LNCAP (cell line): ENCODE measurements at regions not wholly inside any gene's neighbourhood (a gene's known extent, or its start where the extent isn't known, plus 50 kb on each side); places are given as distances from the start of the nearest gene placed in this dataset.

Source experiments
- TF ChIP-seq, protein P1 (sequence below): fragments of 450-650 bp; IDR thresholded peaks from 2 replicates; pipeline ENCODE4 v1.5.1; 2017; ENCODE audit warnings: mild to moderate bottlenecking

DNA sequence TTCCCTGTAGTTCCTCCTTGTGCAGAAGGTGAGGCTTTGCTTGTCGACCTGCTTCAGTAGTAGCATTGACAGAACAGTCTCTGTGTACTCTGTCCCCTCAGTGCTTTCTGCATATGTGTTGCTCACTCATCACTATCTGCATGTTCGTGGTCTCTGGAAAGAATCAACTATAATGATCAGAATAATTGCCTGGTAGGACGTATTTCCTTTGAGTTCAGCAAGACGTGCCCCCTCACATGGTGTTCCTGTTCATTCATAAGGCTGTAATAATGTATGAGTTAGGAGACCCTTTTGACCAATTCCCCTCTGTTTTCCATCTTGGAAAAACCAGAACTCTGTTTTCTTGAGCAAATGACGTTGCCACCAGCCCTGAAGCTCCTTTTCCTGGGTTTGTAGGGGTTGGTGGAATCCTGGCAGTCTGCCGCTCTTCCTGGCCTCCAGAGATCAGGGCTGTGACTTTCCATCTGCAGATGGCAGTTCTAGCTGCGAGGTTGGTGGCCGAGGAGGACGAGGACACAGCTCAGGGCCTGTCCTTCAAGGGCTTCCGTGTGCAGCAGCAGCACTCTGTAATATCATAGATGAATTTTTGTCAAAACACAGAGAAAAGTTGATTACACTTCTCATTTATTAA, 61.9 kb downstream of the EXOSC2 start:
- TF ChIP-seq, protein P1, sequence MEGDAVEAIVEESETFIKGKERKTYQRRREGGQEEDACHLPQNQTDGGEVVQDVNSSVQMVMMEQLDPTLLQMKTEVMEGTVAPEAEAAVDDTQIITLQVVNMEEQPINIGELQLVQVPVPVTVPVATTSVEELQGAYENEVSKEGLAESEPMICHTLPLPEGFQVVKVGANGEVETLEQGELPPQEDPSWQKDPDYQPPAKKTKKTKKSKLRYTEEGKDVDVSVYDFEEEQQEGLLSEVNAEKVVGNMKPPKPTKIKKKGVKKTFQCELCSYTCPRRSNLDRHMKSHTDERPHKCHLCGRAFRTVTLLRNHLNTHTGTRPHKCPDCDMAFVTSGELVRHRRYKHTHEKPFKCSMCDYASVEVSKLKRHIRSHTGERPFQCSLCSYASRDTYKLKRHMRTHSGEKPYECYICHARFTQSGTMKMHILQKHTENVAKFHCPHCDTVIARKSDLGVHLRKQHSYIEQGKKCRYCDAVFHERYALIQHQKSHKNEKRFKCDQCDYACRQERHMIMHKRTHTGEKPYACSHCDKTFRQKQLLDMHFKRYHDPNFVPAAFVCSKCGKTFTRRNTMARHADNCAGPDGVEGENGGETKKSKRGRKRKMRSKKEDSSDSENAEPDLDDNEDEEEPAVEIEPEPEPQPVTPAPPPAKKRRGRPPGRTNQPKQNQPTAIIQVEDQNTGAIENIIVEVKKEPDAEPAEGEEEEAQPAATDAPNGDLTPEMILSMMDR, result no peak

DNA sequence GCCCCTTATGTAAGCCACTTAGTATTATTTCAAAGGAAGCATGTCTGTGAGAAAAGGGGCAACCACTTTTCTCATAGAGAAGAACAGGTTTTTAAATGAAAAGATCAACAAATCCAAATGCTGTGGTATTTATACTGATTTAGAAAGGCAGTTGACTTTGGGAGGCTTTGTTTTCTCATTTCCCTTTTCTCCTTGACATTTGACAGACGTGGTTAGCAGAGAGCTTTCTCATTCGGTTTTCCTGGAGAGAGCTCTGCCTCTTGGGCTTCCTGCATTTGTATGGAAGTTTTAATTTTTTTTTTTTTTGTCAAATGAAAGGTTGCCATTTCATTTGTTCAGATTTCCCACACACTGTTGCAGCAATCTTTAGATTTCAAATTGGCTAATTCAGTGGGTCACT, 62.5 kb downstream of the EXOSC2 start:
- TF ChIP-seq, protein P1, result no peak

DNA sequence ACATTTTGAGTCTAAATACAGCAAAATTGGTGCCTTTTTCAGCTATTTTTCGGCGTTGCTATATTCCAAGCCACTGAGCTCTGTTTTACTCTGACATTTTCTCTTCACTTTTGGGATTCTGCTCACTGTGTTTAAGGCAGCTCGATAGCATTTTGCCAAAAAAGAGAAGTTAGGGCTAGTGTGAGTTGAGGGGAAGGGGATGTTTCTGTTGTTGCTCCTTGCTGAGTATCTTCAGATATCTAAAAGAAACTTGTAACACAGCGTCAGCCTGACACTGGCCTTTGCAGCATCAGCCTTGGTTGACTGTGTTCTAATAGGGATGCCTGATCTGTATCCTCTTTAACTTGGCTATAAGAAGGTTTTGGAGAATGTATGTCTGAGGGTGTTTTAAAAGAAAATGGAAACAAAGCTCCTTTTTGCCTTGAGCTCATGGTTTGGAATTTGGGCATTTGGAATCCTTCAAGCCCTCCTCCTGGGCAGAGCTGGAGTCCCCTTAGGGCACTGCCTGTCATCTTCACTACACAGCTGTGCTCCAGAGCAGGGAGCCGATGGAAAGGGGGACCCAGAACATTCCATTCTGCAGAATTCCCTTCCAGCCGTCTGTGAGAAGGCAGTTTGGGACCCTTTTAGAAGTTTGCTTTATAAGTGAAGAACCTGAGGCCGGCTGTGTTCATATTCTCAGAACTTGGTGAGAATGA, 63.0 kb downstream of the EXOSC2 start:
- TF ChIP-seq, protein P1, result no peak

DNA sequence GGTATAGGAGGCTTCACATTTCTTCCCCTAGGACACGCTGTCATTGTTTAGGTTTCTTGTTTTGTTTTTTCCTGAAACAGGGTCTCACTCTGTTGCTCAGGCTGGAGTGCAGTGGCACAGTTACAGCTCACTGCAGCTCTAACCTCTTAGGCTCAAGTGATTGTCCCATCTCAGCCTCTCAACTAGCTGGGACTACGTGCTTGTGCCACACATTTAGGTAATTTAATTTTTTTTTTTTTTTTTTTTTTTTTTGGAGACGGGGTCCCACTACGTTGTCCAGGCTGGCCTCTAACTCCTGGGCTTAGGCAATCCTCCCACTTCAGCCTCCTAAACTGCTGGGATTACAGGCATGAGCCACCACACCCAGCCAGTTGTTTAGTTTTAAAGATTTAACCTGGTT, 66.2 kb downstream of the EXOSC2 start:
- TF ChIP-seq, protein P1, result no peak

DNA sequence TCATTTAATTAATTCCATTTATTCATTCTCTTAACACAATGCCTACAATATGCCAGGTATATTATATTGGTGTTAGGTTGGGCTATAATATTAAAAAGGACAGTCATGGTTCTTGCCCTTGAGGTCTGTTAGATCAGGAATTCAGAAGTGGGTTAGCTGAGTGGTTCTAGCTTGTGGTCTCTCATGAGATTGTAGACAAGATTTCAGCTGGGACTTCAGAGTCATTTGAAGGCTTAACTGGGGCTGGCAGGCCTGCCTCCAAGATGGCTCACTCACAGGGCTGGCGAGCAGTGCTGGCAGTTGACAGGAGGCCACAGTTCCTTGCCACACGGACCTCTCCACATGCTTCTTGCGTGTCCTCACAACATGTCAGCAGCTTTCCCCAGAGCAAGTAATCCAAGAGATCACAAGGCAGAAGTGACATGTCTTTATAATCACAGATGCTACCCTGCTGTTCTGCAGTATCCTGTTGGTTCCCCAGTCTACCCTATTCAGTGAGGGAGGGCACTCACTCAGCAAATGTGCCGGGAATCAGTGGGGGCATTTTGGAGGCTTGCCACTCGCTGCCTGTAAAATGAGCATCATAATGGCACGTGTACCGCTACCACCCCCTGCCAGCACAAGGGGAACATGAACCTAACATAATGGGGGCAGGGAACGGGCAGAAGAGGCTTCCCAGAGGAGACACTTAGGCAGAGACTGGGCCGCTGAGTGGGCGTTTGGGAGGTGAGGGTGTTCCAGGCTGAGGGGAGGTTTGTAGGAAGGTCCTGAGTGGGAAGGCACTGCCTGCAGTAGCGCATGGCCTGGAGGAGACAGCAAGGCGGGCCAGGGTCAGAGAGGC, 70.0 kb downstream of the EXOSC2 start:
- TF ChIP-seq, protein P1, result no peak

DNA sequence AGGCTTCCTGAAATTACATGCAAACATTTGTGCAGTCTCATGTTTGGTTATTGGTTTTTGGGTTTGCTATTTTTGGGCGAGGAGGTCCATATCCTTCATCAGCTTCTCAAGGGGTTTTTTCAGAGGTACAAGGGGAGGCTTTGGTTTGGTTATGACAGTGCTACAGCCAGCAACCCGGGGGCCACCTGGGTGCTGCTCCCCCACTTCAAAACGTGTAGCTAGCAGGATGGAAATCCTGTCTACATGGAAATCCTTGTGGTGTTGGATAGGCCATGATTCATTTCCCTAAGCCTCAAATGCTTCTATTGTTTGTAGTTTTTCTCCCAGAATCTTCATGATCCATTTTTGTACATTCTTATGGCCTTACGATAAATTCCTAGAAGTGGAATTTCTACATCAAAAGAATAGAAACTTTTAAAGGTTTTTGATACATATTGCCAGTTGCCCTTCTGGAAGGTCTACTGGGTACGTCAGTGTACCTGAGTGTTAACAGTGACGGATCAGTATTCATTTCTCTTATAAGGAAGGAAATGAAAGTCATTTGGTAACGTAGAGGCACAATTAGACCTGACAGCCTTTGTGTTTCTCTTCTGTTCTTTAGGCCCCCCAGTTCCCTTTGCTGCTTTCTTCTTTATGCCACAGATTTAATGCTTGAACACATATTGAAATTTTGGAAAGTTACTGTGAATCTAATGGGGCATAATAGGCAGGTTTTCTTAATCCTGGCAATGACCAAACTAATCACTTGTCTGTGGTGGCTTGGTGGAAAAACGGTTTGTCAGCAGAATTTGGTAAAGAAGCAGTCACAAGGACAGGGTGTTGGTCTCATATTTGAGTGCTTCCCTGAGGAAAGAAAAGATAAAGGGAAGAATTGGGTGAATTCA, 69.7 kb upstream of the ABL1 start:
- TF ChIP-seq, protein P1, result no peak
